Smooth muscle cell (in vitro differentiated cells): ENCODE measurements at regions not wholly inside any gene's neighbourhood (a gene's known extent, or its start where the extent isn't known, plus 50 kb on each side); places are given as distances from the start of the nearest gene placed in this dataset.
"Not testable (repeated sequence)": the region's sequence is repeated elsewhere in the genome, so short reads cannot be mapped to it uniquely, and the experiment has no call there.

ENCODE experiments used
- DNase-seq: peaks from one replicate; lab custom pipeline; 2025; ENCODE audit not compliant: unreplicated experiment; lab: John Stamatoyannopoulos, UW
- H2AFZ ChIP-seq: fragments of 200-600 bp; sonication (generic); 2 replicates; pipeline ENCODE4 v1.6.0; 2016; ENCODE audit warnings: antibody characterized with exemption, low read depth, mild to moderate bottlenecking
- H3F3A ChIP-seq: fragments of 200-600 bp; sonication (generic); 2 replicates; pipeline ENCODE4 v1.6.0; 2017; ENCODE audit warnings: antibody characterized with exemption, low read depth
- H3K27ac ChIP-seq: fragments of 200-600 bp; sonication (generic); 2 replicates; pipeline ENCODE4 v1.5.1; 2016; ENCODE audit warnings: low read depth, mild to moderate bottlenecking
- H3K27me3 ChIP-seq: fragments of 200-600 bp; sonication (generic); 2 replicates; pipeline ENCODE4 v1.6.1; 2016; ENCODE audit warnings: low read depth, mild to moderate bottlenecking
- H3K36me3 ChIP-seq: fragments of 200-600 bp; sonication (generic); 2 replicates; pipeline ENCODE4 v1.5.1; 2016; ENCODE audit warnings: low read depth
- H3K4me1 ChIP-seq: fragments of 200-600 bp; sonication (generic); 2 replicates; pipeline ENCODE4 v1.5.1; 2016; ENCODE audit warnings: low read depth
- H3K4me2 ChIP-seq: fragments of 200-600 bp; sonication (generic); 2 replicates; pipeline ENCODE4 v1.6.0; 2016; ENCODE audit warnings: mild to moderate bottlenecking
- H3K4me3 ChIP-seq: fragments of 200-600 bp; sonication (generic); 2 replicates; pipeline ENCODE4 v1.5.1; 2016; ENCODE audit warnings: mild to moderate bottlenecking
- H3K79me2 ChIP-seq: fragments of 200-600 bp; sonication (generic); 2 replicates; pipeline ENCODE4 v1.6.0; 2016; ENCODE audit warnings: low read depth, mild to moderate bottlenecking
- H3K9ac ChIP-seq: fragments of 200-600 bp; sonication (generic); 2 replicates; pipeline ENCODE4 v1.6.0; 2016; ENCODE audit warnings: low read depth
- H3K9me3 ChIP-seq: fragments of 200-600 bp; sonication (generic); replicated peaks from 2 replicates; pipeline ENCODE4 v1.5.1; 2016; ENCODE audit warnings: low read depth
- H4K20me1 ChIP-seq: fragments of 200-600 bp; sonication (generic); 2 replicates; pipeline ENCODE4 v1.6.0; 2016; ENCODE audit warnings: low read depth
- WGBS: methylation state at CpG from one replicate; pipeline ENCODE4 v1.1.7; 2016; ENCODE audit warnings: low lambda C conversion rate; 5-methylcytosine and 5-hydroxymethylcytosine counted together
- TF ChIP-seq, protein P1 (sequence below): fragments of 200-600 bp; sonication (generic); IDR thresholded peaks from 2 replicates; pipeline ENCODE4 v1.5.1; 2017; ENCODE audit warnings: borderline replicate concordance, mild to moderate bottlenecking, antibody characterized with exemption; ENCODE audit not compliant: insufficient read depth, poor library complexity, severe bottlenecking

DNA sequence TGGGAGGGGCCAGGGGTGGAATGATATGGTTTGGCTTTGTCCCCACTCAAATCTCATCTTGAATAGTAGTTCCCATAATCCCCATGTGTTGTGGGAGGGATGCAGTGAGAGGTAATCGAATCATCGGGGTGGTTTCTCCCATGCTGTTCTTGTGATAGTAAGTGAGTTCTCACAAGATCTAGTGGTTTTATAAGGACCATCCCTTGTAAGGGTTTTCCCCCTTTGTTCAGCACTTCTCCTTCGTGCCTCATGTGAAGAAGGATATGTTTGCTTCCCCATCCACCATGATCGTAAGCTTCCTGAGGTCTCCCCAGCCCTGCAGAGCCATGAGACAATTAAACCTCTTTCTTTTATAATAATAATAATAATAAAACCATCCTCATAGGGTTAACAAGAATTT is 53.4 kb upstream of the PRNP start:
- WGBS, result 90% methylated on average over 4 of the region's 4 CpGs
- no peak overlapping the region for H3K9ac ChIP-seq
- DNase-seq, result no peak
- TF ChIP-seq, protein P1, sequence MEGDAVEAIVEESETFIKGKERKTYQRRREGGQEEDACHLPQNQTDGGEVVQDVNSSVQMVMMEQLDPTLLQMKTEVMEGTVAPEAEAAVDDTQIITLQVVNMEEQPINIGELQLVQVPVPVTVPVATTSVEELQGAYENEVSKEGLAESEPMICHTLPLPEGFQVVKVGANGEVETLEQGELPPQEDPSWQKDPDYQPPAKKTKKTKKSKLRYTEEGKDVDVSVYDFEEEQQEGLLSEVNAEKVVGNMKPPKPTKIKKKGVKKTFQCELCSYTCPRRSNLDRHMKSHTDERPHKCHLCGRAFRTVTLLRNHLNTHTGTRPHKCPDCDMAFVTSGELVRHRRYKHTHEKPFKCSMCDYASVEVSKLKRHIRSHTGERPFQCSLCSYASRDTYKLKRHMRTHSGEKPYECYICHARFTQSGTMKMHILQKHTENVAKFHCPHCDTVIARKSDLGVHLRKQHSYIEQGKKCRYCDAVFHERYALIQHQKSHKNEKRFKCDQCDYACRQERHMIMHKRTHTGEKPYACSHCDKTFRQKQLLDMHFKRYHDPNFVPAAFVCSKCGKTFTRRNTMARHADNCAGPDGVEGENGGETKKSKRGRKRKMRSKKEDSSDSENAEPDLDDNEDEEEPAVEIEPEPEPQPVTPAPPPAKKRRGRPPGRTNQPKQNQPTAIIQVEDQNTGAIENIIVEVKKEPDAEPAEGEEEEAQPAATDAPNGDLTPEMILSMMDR, result no peak
- H2AFZ ChIP-seq, result no peak overlapping the region
- no peaks in the 10 kb centered on the region for H4K20me1 ChIP-seq
- H3K36me3 ChIP-seq, result no peaks in the 10 kb centered on the region
- no peaks in the 10 kb centered on the region for H3K79me2 ChIP-seq
- H3K27ac ChIP-seq, result peak overlapping the region; percentile 22
- H3K4me2 ChIP-seq, result peak overlapping the region; percentile 62
- no peak overlapping the region for H3K4me3 ChIP-seq
- H3K4me1 ChIP-seq, result no peaks in the 10 kb centered on the region
- H3K27me3 ChIP-seq, result no peaks in the 10 kb centered on the region
- H3K9me3 ChIP-seq, result no peaks in the 10 kb centered on the region
- H3F3A ChIP-seq, result no peaks in the 10 kb centered on the region

DNA sequence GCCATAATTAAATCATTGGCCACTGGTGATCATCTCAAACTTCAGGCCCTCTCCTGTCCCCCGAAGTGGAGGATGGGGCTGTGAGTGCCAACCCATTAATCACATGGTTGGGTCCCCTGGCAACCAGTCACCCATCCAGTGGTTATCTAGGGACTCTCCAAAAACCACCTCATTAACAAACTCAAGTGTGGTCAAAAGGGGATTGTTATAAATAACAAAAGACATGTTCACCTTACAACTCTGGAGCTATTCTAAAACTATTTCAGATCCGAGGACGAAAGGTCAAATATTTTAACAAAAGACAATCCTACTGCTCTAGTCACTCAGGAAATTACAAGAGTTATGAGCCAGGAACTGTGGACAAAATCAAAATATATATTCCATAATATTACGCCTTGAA is 60.0 kb upstream of the PRNP start:
- H3K4me1 ChIP-seq, result no peaks in the 10 kb centered on the region
- H3K4me3 ChIP-seq, result no peak overlapping the region
- no peaks in the 10 kb centered on the region for H3K27me3 ChIP-seq
- no peaks in the 10 kb centered on the region for H3K36me3 ChIP-seq
- no peak overlapping the region for H3K4me2 ChIP-seq
- 94% methylated on average over 4 of the region's 4 CpGs for WGBS
- TF ChIP-seq, protein P1, result no peak
- no peaks in the 10 kb centered on the region for H3K9me3 ChIP-seq
- H3F3A ChIP-seq, result no peaks in the 10 kb centered on the region
- no peak overlapping the region for H3K27ac ChIP-seq
- DNase-seq, result no peak
- H3K9ac ChIP-seq, result no peak overlapping the region
- no peaks in the 10 kb centered on the region for H3K79me2 ChIP-seq
- H2AFZ ChIP-seq, result no peak overlapping the region
- H4K20me1 ChIP-seq, result no peaks in the 10 kb centered on the region

DNA sequence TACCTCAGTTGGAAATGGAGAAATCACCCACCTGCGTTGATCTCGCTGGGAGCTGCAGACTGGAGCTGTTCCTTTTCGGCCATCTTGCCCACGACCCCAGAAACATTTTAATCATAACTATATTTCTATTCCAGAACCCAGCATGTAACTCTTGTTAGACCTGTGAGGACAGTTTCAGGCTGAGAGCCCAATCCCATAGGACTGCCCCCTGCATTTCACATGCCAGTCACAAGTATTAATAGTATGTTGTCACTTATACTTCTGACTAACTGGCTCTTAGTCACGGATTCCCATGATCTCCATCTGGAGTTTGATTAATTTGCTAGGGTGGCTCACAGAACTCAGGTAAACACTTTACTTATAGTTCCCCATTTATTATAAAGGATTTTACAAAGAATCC is 60.6 kb upstream of the PRNP start:
- Histone ChIP-seq H3K27me3 (no peaks in the 10 kb centered on the region), H4K20me1 (no peaks in the 10 kb centered on the region), H3F3A (no peaks in the 10 kb centered on the region), H3K27ac (no peak overlapping the region), H2AFZ (no peak overlapping the region), H3K4me2 (no peak overlapping the region), H3K4me3 (no peak overlapping the region), H3K9ac (no peak overlapping the region), H3K36me3 (no peaks in the 10 kb centered on the region), H3K79me2 (no peaks in the 10 kb centered on the region), H3K4me1 (no peaks in the 10 kb centered on the region), H3K9me3 (no peaks in the 10 kb centered on the region)
- 94% methylated on average over 5 of the region's 5 CpGs for WGBS
- TF ChIP-seq, protein P1, result no peak
- no peak for DNase-seq

DNA sequence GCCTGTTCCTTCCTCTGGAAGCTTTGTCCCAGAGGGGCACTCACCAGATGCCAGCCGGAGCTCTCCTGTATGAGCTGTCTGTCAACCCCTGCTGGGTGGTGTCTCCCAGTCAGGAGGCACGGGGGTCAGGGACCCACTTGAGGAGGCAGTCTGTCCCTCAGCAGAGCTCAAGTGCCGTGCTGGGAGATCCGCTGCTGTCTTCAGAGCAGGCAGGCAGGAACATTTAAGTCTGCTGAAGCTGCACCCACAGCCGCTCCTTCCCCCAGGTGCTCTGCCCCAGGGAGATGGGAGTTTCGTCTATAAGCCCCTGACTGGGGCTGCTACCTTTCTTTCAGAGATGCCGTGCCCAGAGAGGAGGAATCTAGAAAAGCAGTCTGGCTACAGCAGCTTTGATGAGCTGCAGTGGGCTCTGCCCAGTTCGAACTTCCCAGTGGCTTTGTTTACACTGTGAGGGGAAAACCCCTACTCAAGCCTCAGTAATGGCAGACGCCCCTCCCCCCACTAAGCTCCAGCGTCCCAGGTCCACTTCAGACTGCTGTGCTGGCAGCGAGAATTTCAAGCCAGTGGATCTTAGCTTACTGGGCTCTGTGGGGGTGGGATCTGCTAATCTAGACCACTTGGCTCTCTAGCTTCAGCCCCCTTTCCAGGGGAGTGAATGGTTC is 61.5 kb upstream of the PRNP start:
- H3K79me2 ChIP-seq, H3K9me3 ChIP-seq, H3K36me3 ChIP-seq, DNase-seq, H4K20me1 ChIP-seq, H2AFZ ChIP-seq, H3K4me2 ChIP-seq, H3K9ac ChIP-seq, H3K4me3 ChIP-seq, H3K4me1 ChIP-seq, H3F3A ChIP-seq, H3K27me3 ChIP-seq, H3K27ac ChIP-seq: not testable (repeated sequence)
- 84% methylated on average over 11 of the region's 11 CpGs for WGBS

DNA sequence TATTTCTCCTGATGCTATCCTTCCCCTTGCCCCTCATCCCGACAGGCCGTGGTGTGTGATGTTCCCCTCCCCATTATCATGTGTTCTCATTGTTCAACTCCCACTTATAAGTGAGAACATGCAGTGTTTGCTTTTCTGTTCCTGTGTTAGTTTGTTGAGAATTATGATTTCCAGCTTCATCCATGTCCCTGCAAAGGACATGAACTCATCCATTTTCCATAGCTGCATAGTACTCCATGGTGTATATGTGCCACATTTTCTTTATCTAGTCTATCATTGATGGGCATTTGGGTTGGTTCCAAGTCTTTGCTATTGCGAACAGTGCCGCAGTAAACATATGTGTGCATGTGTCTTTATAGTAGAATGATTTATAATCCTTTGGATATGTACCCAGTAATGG is 67.1 kb upstream of the PRNP start:
- not testable (repeated sequence) for H3K4me2 ChIP-seq, H3K27ac ChIP-seq, H3K36me3 ChIP-seq, H3K9me3 ChIP-seq, H3K4me3 ChIP-seq, H3K79me2 ChIP-seq, H4K20me1 ChIP-seq, H3K9ac ChIP-seq, H3K27me3 ChIP-seq, H3F3A ChIP-seq, DNase-seq, H2AFZ ChIP-seq, H3K4me1 ChIP-seq
- 94% methylated on average over 4 of the region's 4 CpGs for WGBS
